Bone marrow (tissue), 2 donors: ENCODE measurements at regions not wholly inside any gene's neighbourhood (a gene's known extent, or its start where the extent isn't known, plus 50 kb on each side); places are given as distances from the start of the nearest gene placed in this dataset.

Experiments
- DNase-seq, 2 donors: peaks; one replicate each; lab custom pipeline; 2025; lab: John Stamatoyannopoulos, UW

GRCh38 chr6:105587349-105588122 lies 184.7 kb upstream of the PREP start:
- DNase-seq: no peak

DNA sequence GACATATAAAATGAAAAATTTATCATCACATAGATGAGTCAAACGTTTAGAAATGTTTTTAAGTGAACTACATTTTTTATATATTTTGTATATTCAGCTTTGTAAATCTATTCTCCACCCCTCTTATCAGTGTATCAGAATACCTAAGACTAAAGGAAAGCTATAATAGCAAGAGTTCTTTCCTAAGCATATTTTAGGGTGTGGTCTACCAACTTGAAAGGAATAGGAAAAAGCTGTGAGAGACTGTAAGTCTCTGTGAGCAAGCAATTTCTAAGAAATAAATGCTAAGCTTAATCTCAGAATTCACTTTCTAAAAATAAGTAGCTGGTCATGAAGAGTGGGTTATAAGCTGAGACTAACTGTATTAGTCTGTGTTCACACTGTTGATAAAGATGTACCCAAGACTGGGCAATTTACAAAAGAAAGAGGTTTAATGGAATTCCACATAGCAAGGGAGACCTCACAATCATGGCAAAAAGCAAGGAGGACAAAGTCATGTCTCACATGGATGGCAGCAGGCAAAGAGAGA lies 175.4 kb upstream of the PREP start:
- DNase-seq: no peak

DNA sequence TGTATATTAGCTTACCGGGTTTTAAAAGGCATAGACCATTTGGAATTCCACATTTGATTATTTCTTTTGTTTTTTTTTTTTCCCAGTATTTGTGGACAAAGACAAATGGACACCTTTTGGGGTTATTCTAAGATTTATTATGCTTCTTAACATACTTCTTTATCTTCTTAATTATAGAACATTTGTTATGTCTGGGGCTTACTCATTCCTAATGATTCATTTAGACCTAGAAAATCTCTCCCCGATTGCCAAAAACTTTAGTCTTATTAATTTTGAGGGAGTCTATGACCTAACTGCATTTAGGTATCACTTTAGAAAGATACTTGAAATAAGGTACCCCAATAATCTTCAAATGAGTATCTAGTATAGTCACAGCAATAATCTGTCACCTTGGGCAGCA lies 170.7 kb upstream of the PREP start:
- DNase-seq: no peak

DNA sequence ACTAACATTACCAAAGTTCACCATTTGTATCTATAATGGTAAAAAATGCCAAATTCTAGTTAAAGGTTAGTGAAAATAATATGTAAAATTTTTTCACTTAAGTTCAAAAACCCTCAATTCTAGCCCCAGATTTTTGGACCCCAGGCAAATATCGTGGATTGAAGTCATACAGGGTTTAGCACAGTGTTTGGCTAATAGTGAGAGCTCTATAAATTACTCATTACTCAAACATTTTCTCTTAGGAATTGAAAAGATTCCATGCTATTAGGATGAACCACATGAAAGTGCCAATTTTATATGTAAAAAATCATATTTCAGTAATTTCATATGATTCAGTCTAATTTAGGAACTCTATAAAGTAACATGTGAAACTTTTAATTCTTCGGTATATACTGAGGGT lies 170.3 kb upstream of the PREP start:
- DNase-seq: no peak

DNA sequence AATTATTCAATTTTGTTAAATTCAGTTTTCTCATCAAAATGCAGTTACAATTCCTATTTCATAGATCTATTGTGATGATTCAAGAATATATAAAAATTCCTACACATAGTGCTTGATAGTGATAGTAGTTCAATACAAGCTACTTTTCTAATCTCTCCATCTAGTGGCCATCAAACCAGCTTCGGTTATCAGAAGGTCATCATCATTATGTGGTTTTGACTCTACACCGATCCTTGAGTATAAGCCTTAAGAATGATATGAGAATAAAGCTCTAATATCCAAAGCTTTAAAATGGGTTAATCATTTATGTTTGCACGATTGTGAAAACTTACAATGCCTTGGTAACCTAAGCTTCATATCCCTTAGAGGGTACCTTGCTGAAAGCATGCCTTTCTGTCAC lies 167.5 kb upstream of the PREP start:
- DNase-seq: no peak

- DNase-seq: no peak
These were observed 166.8 kb upstream of the PREP start for GRCh38 chr6:105569706-105570105.

DNA sequence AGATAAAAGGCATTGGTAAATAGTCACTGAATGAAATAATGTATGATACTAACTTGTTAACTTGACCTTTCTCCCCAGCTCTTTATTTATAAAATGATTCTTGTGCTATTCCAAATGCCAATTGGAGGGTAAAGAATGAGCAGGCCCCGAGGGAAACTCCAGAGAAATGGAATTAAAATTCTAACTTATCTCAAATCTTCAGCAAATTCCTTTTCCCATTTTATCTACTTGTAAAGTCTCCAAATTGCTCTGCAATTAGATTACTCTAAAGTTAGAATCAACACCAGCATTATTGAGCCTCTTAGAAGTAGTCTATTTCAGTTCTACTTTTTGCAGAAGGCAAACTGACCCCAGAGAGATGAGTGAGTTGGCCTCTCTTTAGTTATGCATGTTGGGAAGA lies 165.9 kb upstream of the PREP start:
- DNase-seq: no peak

- no peak for DNase-seq
These were observed 165.3 kb upstream of the PREP start for GRCh38 chr6:105568142-105568541.

DNA sequence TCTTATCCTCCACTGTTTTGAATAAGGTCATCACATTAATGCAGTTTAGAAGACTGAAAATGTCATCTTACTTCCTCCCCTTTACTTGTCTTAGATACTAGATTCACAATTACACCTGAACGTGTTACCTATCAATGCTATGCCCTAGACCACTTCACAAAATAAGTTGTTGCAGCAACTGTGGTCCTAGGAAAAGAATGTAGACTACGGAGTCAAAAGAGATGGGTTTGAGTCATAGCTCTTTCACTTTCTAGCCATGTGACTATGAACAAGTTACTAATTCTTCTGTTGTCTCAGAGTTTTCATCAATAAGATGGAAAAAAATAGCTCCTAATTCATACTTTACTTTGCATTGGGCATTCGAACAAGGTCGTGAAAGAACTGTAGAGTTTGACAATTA lies 164.3 kb upstream of the PREP start:
- no peak for DNase-seq

DNA sequence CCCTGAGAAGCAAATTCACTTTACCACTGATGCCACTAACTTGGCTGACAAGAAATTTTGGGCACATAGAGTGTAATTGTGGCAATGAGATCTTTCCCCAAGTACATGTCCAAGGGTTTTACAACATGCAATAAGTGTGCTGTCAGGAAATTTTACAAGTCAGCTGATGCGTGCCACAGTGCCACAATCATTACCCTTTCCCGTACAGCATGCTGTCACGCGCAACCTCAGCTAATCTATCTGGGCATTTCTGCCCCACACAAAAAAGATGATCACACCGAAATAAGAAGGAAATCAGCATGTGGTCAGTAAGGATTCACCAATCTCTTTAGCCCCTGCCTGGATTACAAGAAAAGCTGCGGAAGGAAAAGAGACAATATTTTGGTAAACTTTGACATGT lies 163.6 kb upstream of the PREP start:
- DNase-seq: no peak

- no peak for DNase-seq
These were observed 161.4 kb upstream of the PREP start for GRCh38 chr6:105564121-105564902.

- no peak for DNase-seq
These were observed 159.1 kb upstream of the PREP start for GRCh38 chr6:105562027-105562426.

DNA sequence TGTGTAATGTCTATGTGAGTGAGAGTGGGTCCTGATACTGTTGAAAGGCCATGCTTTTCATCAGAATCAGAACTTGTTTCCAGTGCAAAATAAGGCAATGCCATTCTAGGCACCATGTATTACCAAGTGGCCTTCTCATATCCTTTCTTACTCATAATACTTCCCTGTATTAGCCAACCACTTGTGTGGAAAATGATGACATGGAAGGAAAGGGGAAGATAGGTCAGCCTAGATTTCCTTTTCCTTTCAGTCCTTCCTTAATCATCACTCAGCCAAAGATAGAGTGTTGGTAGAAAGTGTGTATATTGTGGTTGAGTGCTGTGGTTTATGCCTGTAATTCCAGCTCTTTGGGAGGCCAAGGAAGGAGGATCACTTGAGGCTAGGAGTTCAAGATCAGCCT lies 158.6 kb upstream of the PREP start:
- DNase-seq: no peak

- DNase-seq: no peak
These were observed 157.8 kb upstream of the PREP start for GRCh38 chr6:105560611-105561066.

- no peak for DNase-seq
These were observed 154.4 kb upstream of the PREP start for GRCh38 chr6:105557291-105557690.

DNA sequence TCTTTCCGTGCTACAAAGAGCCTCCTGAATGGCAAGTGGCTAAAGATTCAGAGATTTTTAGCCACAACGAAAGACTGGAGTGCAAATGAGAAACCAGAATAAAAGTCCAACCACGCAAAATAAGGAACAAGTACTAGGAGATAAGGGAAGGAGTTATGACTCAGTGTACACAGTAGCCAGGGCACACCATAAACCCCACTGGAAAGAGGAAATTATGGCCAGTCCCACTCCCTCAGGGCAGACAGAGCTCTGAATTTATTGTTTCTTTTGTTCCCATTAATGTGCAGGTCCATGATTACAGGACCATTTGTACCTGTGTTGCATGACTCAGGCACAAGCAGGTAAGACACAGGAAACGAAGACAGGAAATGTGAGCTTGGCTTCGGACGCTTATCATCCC lies 150.3 kb upstream of the PREP start:
- peak in 1 of 2 donors; percentile 6 for DNase-seq

DNA sequence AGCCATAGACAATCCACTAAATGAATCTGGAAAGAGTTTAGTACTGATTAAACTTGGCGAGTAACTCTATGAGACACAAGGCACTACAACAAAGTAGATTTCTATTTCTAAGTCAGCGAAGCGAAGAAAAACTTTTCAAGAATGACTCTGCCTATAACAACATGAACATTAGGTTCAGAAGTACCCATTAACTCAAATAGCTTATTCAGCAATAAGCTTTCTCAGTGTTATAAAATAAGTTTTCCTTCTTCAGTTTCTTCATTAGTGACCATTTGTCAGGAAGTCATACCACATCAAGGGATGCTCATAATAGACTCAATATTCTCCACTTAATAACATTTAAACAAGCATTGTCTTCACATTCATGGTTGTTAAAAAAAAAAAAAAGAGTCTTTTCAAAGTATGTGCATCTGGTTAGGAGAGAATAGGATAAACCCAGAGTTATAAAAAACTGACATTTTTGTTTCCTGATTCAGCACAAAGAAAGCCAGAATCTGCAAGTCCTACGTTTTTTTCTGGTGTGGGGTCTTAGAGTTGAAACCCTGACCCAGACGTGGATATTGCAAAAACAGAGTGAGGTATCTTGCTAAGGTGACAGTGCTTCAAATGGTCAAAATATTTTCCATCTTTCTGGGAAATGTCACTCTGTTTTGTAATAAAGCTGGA lies 148.2 kb upstream of the PREP start:
- no peak for DNase-seq

GRCh38 chr6:105546754-105547153 lies 143.9 kb upstream of the PREP start:
- DNase-seq: no peak

DNA sequence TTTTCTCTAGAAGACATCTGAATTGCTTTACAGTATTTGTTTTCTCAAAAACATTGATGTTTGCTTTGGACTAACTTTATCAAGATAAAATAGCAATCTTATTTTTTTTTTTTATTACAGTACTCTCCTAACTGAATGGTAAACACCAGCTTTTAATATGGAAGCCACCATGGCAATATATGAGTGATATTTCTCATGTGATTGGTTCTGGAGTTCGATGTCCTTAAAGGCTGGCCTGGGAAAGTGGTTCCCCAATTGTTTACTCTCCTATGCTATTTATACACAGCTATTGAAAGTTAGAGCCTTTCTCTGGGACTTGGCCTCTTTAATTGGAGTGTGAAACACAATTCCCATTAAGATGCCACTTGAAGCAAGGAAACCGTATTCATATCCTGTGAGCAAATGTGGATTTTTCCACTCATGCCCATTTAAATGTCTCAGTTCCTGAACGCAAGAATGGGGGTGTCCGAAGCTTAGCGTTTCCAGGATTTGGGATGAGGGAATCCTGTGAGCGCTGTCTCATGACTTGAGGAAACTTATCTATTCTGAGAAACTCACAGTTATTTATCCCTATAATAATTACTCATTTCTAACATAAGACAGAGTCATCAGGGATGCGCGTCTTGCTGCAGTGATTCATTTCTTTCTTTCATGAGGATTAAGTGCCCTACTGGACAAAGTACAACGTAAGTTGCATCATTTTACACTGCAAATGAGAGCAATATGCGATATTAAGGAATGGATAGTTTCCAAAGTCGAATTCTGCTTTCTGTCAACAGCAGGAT lies 143.3 kb upstream of the PREP start:
- no peak for DNase-seq

GRCh38 chr6:105545228-105545920 lies 142.5 kb upstream of the PREP start:
- DNase-seq: no peak

DNA sequence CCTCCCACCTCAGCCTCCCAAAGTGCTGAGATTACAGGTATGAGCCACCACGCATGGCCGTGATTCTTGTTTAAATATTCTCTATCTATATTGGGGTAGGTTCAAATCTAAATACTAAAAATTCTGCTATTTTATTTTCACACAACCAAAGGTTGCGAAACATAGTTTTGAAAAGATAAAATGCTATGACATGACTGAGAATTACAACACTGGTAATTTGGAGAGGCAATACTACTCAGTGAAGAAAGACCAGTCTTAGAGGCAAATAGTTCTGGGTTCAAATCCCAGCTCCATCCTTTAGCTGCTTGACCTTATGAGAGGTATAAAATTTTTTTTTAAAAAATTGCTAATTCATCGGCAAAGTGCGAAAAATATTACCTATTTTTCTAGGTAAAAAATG lies 137.0 kb upstream of the PREP start:
- no peak for DNase-seq
